DOHH2 (cell line): ENCODE measurements at regions not wholly inside any gene's neighbourhood (a gene's known extent, or its start where the extent isn't known, plus 50 kb on each side); places are given as distances from the start of the nearest gene placed in this dataset.

Experiments used
- CTCF ChIP-seq: fragments of 200-600 bp; sonication (generic); IDR thresholded peaks from one replicate; pipeline ENCODE4 v1.5.1; 2014; ENCODE audit warnings: antibody characterized with exemption, mild to moderate bottlenecking, low read depth, low read length; ENCODE audit not compliant: poor library complexity, severe bottlenecking
- EZH2phosphoT487 ChIP-seq: fragments of 200-600 bp; sonication (generic); IDR thresholded peaks from 2 replicates; pipeline ENCODE4 v1.6.1; 2017; ENCODE audit warnings: borderline replicate concordance, mild to moderate bottlenecking, antibody characterized with exemption, low read length, moderate library complexity, mixed read lengths

GRCh38 chr5:128668921-128669320, 130.9 kb upstream of the FBN2 start:
- TF ChIP-seq CTCF (no peak), EZH2phosphoT487 (no peak)
